K562 (cell line): ENCODE measurements at regions not wholly inside any gene's neighbourhood (a gene's known extent, or its start where the extent isn't known, plus 50 kb on each side); places are given as distances from the start of the nearest gene placed in this dataset.

ENCODE experiments used
- CBFA2T2 ChIP-seq: fragments of 450-650 bp; conservative IDR thresholded peaks from 2 replicates; pipeline ENCODE4 v1.6.1; 2017; ENCODE audit warnings: mild to moderate bottlenecking
- CTBP1 ChIP-seq: fragments of 450-650 bp; IDR thresholded peaks from 2 replicates; pipeline ENCODE4 v1.6.1; 2016; ENCODE audit warnings: borderline replicate concordance
- DDX20 ChIP-seq: fragments of 450-650 bp; IDR thresholded peaks from 2 replicates; pipeline ENCODE4 v1.6.1; 2016; ENCODE audit warnings: missing genetic modification characterization, low read depth, mild to moderate bottlenecking, missing compliant biosample characterization, moderate library complexity
- EGR1 ChIP-seq: fragments of 450-650 bp; conservative IDR thresholded peaks from 2 replicates; pipeline ENCODE4 v1.6.1; 2017; ENCODE audit warnings: mild to moderate bottlenecking
- ELK1 ChIP-seq: sonication (generic); formaldehyde crosslinking; IDR thresholded peaks from 2 replicates; pipeline ENCODE4 v1.8.1; 2022; ENCODE audit warnings: missing genetic modification reagents
- MEF2A ChIP-seq: IDR thresholded peaks from 2 replicates; pipeline ENCODE4 v1.6.1; 2011; ENCODE audit warnings: low read depth, mild to moderate bottlenecking, low read length, moderate library complexity; ENCODE audit not compliant: control insufficient read depth
- NELFE ChIP-seq: IDR thresholded peaks from 2 replicates; pipeline ENCODE4 v1.6.1; 2011; ENCODE audit warnings: mild to moderate bottlenecking; ENCODE audit not compliant: insufficient read depth, insufficient read length
- NFYB ChIP-seq: IDR thresholded peaks from 2 replicates; pipeline ENCODE4 v1.6.1; 2011; ENCODE audit warnings: mild to moderate bottlenecking, moderate library complexity; ENCODE audit not compliant: insufficient read length; ENCODE audit errors: extremely low read depth
- RNF2 ChIP-seq: sonication (generic); IDR thresholded peaks from 2 replicates; pipeline ENCODE4 v1.6.1; 2016
- SAP30 ChIP-seq: fragments of 200-600 bp; sonication (generic); IDR thresholded peaks from 2 replicates; pipeline ENCODE4 v1.6.1; 2012; ENCODE audit warnings: borderline replicate concordance, low read depth, mild to moderate bottlenecking, moderate library complexity, low read length, control low read depth, inconsistent platforms; ENCODE audit not compliant: insufficient read depth, poor library complexity, severe bottlenecking
- TFE3 ChIP-seq: fragments of 450-650 bp; formaldehyde crosslinking; IDR thresholded peaks from 2 replicates; pipeline ENCODE4 v1.4.0; 2020; ENCODE audit warnings: mild to moderate bottlenecking, mixed read lengths
- YY1 ChIP-seq, 3 experiments: IDR thresholded peaks; 2 replicates each; pipeline ENCODE4 v1.6.1; 2011; ENCODE audit warnings: low read length in 2 of 3, mild to moderate bottlenecking in 2 of 3, moderate library complexity in 2 of 3, borderline replicate concordance in 1 of 3, control low read depth in 1 of 3, low read depth in 1 of 3; ENCODE audit not compliant: insufficient read depth in 3 of 3, insufficient replicate concordance in 2 of 3, control insufficient read depth in 1 of 3, insufficient read length in 1 of 3; ENCODE audit errors: extremely low read depth in 1 of 3
- ZNF318 ChIP-seq, 2 experiments: fragments of 450-650 bp; IDR thresholded peaks; 2 replicates each; pipeline ENCODE4 v1.6.1; 2016; ENCODE audit warnings: mild to moderate bottlenecking in 2 of 2, borderline replicate concordance in 1 of 2, low read depth in 1 of 2, moderate library complexity in 1 of 2

- TF ChIP-seq TFE3 (CRISPR knock-in tag) = peak; percentile 73
- TF ChIP-seq SAP30 = no peak
- TF ChIP-seq NELFE = no peak
- TF ChIP-seq CTBP1 = peak; percentile 97
- TF ChIP-seq ELK1 (CRISPR knock-in tag) = no peak
- peak in 2 of 3 experiments; percentile 60 to 62 for TF ChIP-seq YY1 (IDR thresholded peaks at IDR 0.05; ENCODE audit: borderline replicate concordance in 1 of 3, control insufficient read depth in 1 of 3, extremely low read depth in 1 of 3, insufficient read depth in 3 of 3, insufficient read length in 1 of 3, insufficient replicate concordance in 2 of 3, low read depth in 1 of 3, low read length in 2 of 3)
- no peak for TF ChIP-seq MEF2A
- no peak for TF ChIP-seq ZNF318 (IDR thresholded peaks at IDR 0.05; ENCODE audit: borderline replicate concordance in 1 of 2, low read depth in 1 of 2)
- TF ChIP-seq RNF2 = peak; percentile 90
- no peak for TF ChIP-seq NFYB
- TF ChIP-seq CBFA2T2 = peak; percentile 67
- TF ChIP-seq EGR1 = peak; percentile 85
- no peak for TF ChIP-seq DDX20 (tag)
Measured at GRCh38 chr10:44310762-44311562, 73.9 kb downstream of the CXCL12 start (continued).
